Type B pancreatic cell (in vitro differentiated cells): ENCODE measurements at regions not wholly inside any gene's neighbourhood (a gene's known extent, or its start where the extent isn't known, plus 50 kb on each side); places are given as distances from the start of the nearest gene placed in this dataset.

Source experiments
- DNase-seq: peaks from one replicate; pipeline ENCODE4 v3.0.0; 2021; ENCODE audit warnings: mixed read lengths; ENCODE audit not compliant: unreplicated experiment; ENCODE audit errors: extremely low spot score
- H3K27ac Mint-ChIP-seq: 2 replicates; pipeline ENCODE4 v1.8.0; 2021; ENCODE audit warnings: mild to moderate bottlenecking, mixed read lengths
- H3K27me3 Mint-ChIP-seq: 2 replicates; pipeline ENCODE4 v1.8.0; 2021; ENCODE audit warnings: mixed read lengths
- H3K36me3 Mint-ChIP-seq: 2 replicates; pipeline ENCODE4 v1.8.0; 2021; ENCODE audit warnings: mixed read lengths
- H3K4me1 Mint-ChIP-seq: one replicate; pipeline ENCODE4 v1.8.0; 2021; ENCODE audit warnings: mixed read lengths; ENCODE audit not compliant: unreplicated experiment
- H3K4me3 Mint-ChIP-seq: 2 replicates; pipeline ENCODE4 v1.8.0; 2021; ENCODE audit warnings: mild to moderate bottlenecking, mixed read lengths
- H3K9me3 Mint-ChIP-seq: 2 replicates; pipeline ENCODE4 v1.8.0; 2021; ENCODE audit warnings: mixed read lengths
- CTCF ChIP-seq: fragments of 200-600 bp; sonication (generic); conservative IDR thresholded peaks from 2 replicates; pipeline ENCODE4 v1.5.0; 2021; ENCODE audit warnings: antibody characterized with exemption, mild to moderate bottlenecking

DNA sequence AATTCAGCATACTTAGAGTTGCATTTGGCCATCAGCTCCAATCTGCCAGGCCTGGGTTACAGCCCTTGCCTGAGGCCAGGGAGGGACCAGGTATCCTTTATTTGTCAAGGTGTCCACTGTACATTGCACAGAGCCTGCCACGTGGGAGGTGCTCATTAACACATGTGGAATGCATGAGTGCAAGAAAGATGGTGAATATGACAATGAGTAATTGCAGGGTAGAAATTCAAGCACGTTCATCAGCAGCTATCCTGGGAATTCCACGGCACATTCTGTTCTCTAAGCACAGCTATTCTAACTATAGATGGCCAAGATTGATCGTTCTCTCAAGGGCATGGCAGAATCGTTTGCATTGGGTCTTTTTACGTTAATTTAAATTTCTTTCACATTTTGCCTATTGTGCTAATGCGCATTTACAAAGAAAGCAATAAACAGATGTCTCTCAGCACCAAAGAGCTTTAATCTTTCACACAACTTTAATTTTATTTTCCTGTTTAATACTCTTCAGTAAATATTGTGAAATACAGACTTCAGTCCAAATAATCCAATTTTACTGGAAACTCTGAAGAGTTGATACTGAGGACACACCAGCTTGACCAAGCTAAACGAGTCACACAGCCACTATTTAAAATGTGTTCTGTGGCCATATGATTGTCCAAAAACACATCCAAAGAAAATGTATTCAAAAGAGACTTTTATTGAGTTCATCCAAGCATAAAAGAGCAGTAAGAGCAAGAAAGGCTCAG is 1025.7 kb upstream of the TMEM132C start:
- H3K27me3 Mint-ChIP-seq: peaks cover 5% of the 10 kb centered on the region
- H3K4me3 Mint-ChIP-seq: no peak overlapping the region
- no peak for DNase-seq
- TF ChIP-seq CTCF: no peak
- no peaks in the 10 kb centered on the region for H3K9me3 Mint-ChIP-seq
- no peak overlapping the region for H3K27ac Mint-ChIP-seq
- H3K4me1 Mint-ChIP-seq: no peaks in the 10 kb centered on the region
- H3K36me3 Mint-ChIP-seq: no peaks in the 10 kb centered on the region

- Mint-ChIP-seq H3K4me3 (no peak overlapping the region), H3K36me3 (no peaks in the 10 kb centered on the region), H3K9me3 (no peaks in the 10 kb centered on the region), H3K27ac (no peak overlapping the region), H3K27me3 (peaks cover 3% of the 10 kb centered on the region), H3K4me1 (no peaks in the 10 kb centered on the region)
- no peak for DNase-seq
- TF ChIP-seq CTCF: no peak
These were observed 1022.0 kb upstream of the TMEM132C start for GRCh38 chr12:127245009-127245408.

DNA sequence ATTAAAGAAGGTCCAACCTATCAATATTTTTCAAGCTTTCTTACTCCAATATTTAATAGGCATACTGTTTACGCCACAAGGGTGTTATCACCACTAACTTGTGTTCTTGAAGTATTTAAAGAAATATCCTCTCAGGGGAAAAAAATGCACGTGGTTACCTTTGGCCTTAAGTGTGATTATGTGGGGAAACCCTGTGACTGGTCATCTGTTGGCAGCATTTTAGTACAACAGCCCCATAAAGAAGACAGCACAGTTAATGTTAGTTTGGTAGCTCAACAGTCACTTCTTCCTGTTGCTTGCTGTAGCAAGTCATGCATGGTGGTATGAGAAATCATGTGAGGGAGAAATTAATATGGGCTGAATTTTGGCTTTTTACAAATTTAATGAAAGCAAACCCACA is 1021.5 kb upstream of the TMEM132C start:
- peaks cover 3% of the 10 kb centered on the region for H3K27me3 Mint-ChIP-seq
- no peak for DNase-seq

GRCh38 chr12:127247937-127248336 is 1019.0 kb upstream of the TMEM132C start:
- no peak overlapping the region for H3K27ac Mint-ChIP-seq
- no peak for TF ChIP-seq CTCF

More for the DNA sequence above, 1021.5 kb upstream of the TMEM132C start:
- no peaks in the 10 kb centered on the region for H3K4me1 Mint-ChIP-seq
- H3K4me3 Mint-ChIP-seq: no peak overlapping the region
- no peak overlapping the region for H3K27ac Mint-ChIP-seq
- H3K36me3 Mint-ChIP-seq: no peaks in the 10 kb centered on the region
- no peaks in the 10 kb centered on the region for H3K9me3 Mint-ChIP-seq
- TF ChIP-seq CTCF: no peak

GRCh38 chr12:127249428-127249827 is 1017.5 kb upstream of the TMEM132C start:
- H3K36me3 Mint-ChIP-seq: no peaks in the 10 kb centered on the region
- H3K27me3 Mint-ChIP-seq: peaks cover 3% of the 10 kb centered on the region
- TF ChIP-seq CTCF: no peak
- H3K4me1 Mint-ChIP-seq: no peaks in the 10 kb centered on the region
- H3K9me3 Mint-ChIP-seq: no peaks in the 10 kb centered on the region
- DNase-seq: no peak
- H3K27ac Mint-ChIP-seq: no peak overlapping the region
- H3K4me3 Mint-ChIP-seq: no peak overlapping the region

More at GRCh38 chr12:127247937-127248336, 1019.0 kb upstream of the TMEM132C start:
- Mint-ChIP-seq H3K36me3 (no peaks in the 10 kb centered on the region), H3K27me3 (peaks cover 6% of the 10 kb centered on the region), H3K9me3 (no peaks in the 10 kb centered on the region), H3K4me3 (no peak overlapping the region), H3K4me1 (no peaks in the 10 kb centered on the region)
- DNase-seq: no peak
